Activated T-cell treated with anti-CD3 and anti-CD28 coated beads, Interleukin-2, amount 50 U/mL, for 72 hours (primary cell): ENCODE measurements at regions not wholly inside any gene's neighbourhood (a gene's known extent, or its start where the extent isn't known, plus 50 kb on each side); places are given as distances from the start of the nearest gene placed in this dataset.
A peak's percentile ranks its signal among the peaks of the same experiment; 100 is the strongest.
"Not testable (repeated sequence)": the region's sequence is repeated elsewhere in the genome, so short reads cannot be mapped to it uniquely, and the experiment has no call there.

Experiments
- ATAC-seq, 2 donors: fragments of 150-1000 bp; cut with Tn5 transposase; replicated peaks in 1 of 2; 2 replicates each; pipeline ENCODE4 v1.10.0; 2021; ENCODE audit warnings: moderate library complexity in 2 of 2, mild to moderate bottlenecking in 1 of 2
- DNase-seq, 2 donors: peaks; one replicate each; pipeline ENCODE4 v3.0.0; 2021 to 2022; ENCODE audit warnings: mixed read lengths in 1 of 2
- H3K27ac Mint-ChIP-seq: one replicate; pipeline ENCODE4 v1.8.0; 2022; ENCODE audit warnings: mild to moderate bottlenecking, moderate library complexity, mixed read lengths
- H3K27me3 Mint-ChIP-seq: one replicate; pipeline ENCODE4 v1.8.0; 2022; ENCODE audit warnings: low read depth, mixed read lengths
- H3K36me3 Mint-ChIP-seq, 2 donors: one replicate each; pipeline ENCODE4 v1.8.0; 2022; ENCODE audit warnings: mixed read lengths in 2 of 2, mild to moderate bottlenecking in 1 of 2; ENCODE audit not compliant: insufficient read depth in 2 of 2
- H3K4me1 Mint-ChIP-seq: one replicate; pipeline ENCODE4 v1.8.0; 2022; ENCODE audit warnings: low read depth, mixed read lengths
- H3K4me3 Mint-ChIP-seq, 2 donors: one replicate each; pipeline ENCODE4 v1.8.0; 2022; ENCODE audit warnings: mild to moderate bottlenecking in 2 of 2, mixed read lengths in 2 of 2, moderate library complexity in 2 of 2
- H3K9me3 Mint-ChIP-seq, 2 donors: one replicate each; pipeline ENCODE4 v1.8.0; 2022; ENCODE audit warnings: mixed read lengths in 2 of 2

GRCh38 chr2:31813016-31813415 is 197.8 kb downstream of the MEMO1 start:
- peak overlapping the region; percentile 82 for H3K27ac Mint-ChIP-seq

GRCh38 chr2:31812051-31812798 is 198.6 kb downstream of the MEMO1 start:
- no peaks in the 10 kb centered on the region for H3K9me3 Mint-ChIP-seq
- H3K27me3 Mint-ChIP-seq = no peaks in the 10 kb centered on the region
- peak overlapping the region; percentile 82 for H3K27ac Mint-ChIP-seq
- ATAC-seq (peak; percentile 92 to 93), DNase-seq (peak; percentile 26 to 29)
- H3K36me3 Mint-ChIP-seq = no peaks in the 10 kb centered on the region
- H3K4me3 Mint-ChIP-seq = peak overlapping the region; percentile 27 to 47
- H3K4me1 Mint-ChIP-seq = peaks cover 15% of the 10 kb centered on the region

More at GRCh38 chr2:31813016-31813415, 197.8 kb downstream of the MEMO1 start:
- H3K36me3 Mint-ChIP-seq = no peaks in the 10 kb centered on the region
- ATAC-seq = no peak
- H3K27me3 Mint-ChIP-seq = no peaks in the 10 kb centered on the region
- H3K9me3 Mint-ChIP-seq = no peaks in the 10 kb centered on the region
- H3K4me1 Mint-ChIP-seq = peaks cover 15% of the 10 kb centered on the region
- no peak overlapping the region for H3K4me3 Mint-ChIP-seq
- DNase-seq = no peak

GRCh38 chr2:31811482-31811881 is 199.3 kb downstream of the MEMO1 start:
- H3K27me3 Mint-ChIP-seq = no peaks in the 10 kb centered on the region
- peaks cover 15% of the 10 kb centered on the region for H3K4me1 Mint-ChIP-seq
- ATAC-seq = no peak
- peak overlapping the region; percentile 27 to 43 for H3K4me3 Mint-ChIP-seq
- peak overlapping the region; percentile 72 for H3K27ac Mint-ChIP-seq
- no peaks in the 10 kb centered on the region for H3K36me3 Mint-ChIP-seq
- no peak for DNase-seq
- no peaks in the 10 kb centered on the region for H3K9me3 Mint-ChIP-seq

GRCh38 chr2:31810200-31810917 is 200.4 kb downstream of the MEMO1 start:
- Mint-ChIP-seq H3K9me3 (no peaks in the 10 kb centered on the region), H3K36me3 (no peaks in the 10 kb centered on the region), H3K27me3 (peaks cover 4% of the 10 kb centered on the region), H3K4me1 (peaks cover 15% of the 10 kb centered on the region), H3K4me3 (no peak overlapping the region), H3K27ac (no peak overlapping the region)
- no peak for ATAC-seq
- no peak for DNase-seq

- no peaks in the 10 kb centered on the region for H3K36me3 Mint-ChIP-seq
- no peaks in the 10 kb centered on the region for H3K4me1 Mint-ChIP-seq
- H3K9me3 Mint-ChIP-seq = no peaks in the 10 kb centered on the region
- ATAC-seq (no peak), DNase-seq (no peak)
- H3K27me3 Mint-ChIP-seq = peaks cover 4% of the 10 kb centered on the region
- H3K4me3 Mint-ChIP-seq = no peak overlapping the region
- no peak overlapping the region for H3K27ac Mint-ChIP-seq
Measured at GRCh38 chr2:31805688-31806087, 205.1 kb downstream of the MEMO1 start.

- H3K9me3 Mint-ChIP-seq, H3K4me1 Mint-ChIP-seq, DNase-seq, H3K36me3 Mint-ChIP-seq, H3K4me3 Mint-ChIP-seq, ATAC-seq, H3K27ac Mint-ChIP-seq, H3K27me3 Mint-ChIP-seq: not testable (repeated sequence)
Measured at GRCh38 chr2:31803481-31804153, 207.2 kb downstream of the MEMO1 start.

- Mint-ChIP-seq H3K27me3 (peaks cover 4% of the 10 kb centered on the region), H3K36me3 (peaks cover 0 to 1% of the 10 kb centered on the region in 2 donors), H3K4me1 (no peaks in the 10 kb centered on the region), H3K4me3 (no peak overlapping the region), H3K27ac (no peak overlapping the region), H3K9me3 (peaks cover 4 to 6% of the 10 kb centered on the region in 2 donors)
- ATAC-seq (no peak), DNase-seq (no peak)
Measured at GRCh38 chr2:31802711-31803110, 208.1 kb downstream of the MEMO1 start.

GRCh38 chr2:31799282-31799681 is 211.5 kb downstream of the MEMO1 start:
- H3K4me3 Mint-ChIP-seq, H3K27me3 Mint-ChIP-seq, H3K27ac Mint-ChIP-seq, H3K4me1 Mint-ChIP-seq, H3K36me3 Mint-ChIP-seq, ATAC-seq, DNase-seq, H3K9me3 Mint-ChIP-seq: not testable (repeated sequence)

- H3K27me3 Mint-ChIP-seq = peaks cover 12% of the 10 kb centered on the region
- no peak overlapping the region for H3K27ac Mint-ChIP-seq
- no peaks in the 10 kb centered on the region for H3K36me3 Mint-ChIP-seq
- DNase-seq (no peak), ATAC-seq (no peak)
- H3K4me3 Mint-ChIP-seq = no peak overlapping the region
- peaks cover 1 to 7% of the 10 kb centered on the region in 2 donors for H3K9me3 Mint-ChIP-seq
- H3K4me1 Mint-ChIP-seq = no peaks in the 10 kb centered on the region
Measured at GRCh38 chr2:31788273-31788672, 207.5 kb upstream of the SRD5A2 start.

GRCh38 chr2:31785876-31786275 is 205.1 kb upstream of the SRD5A2 start:
- Mint-ChIP-seq H3K27ac (no peak overlapping the region), H3K27me3 (peaks cover 13% of the 10 kb centered on the region), H3K4me1 (no peaks in the 10 kb centered on the region), H3K36me3 (peaks cover 0 to 2% of the 10 kb centered on the region in 2 donors), H3K4me3 (no peak overlapping the region), H3K9me3 (peaks cover 7 to 14% of the 10 kb centered on the region in 2 donors)
- DNase-seq (no peak), ATAC-seq (no peak)

- Mint-ChIP-seq H3K27me3 (peaks cover 10% of the 10 kb centered on the region), H3K4me1 (no peaks in the 10 kb centered on the region), H3K9me3 (peaks cover 8 to 18% of the 10 kb centered on the region in 2 donors), H3K27ac (no peak overlapping the region), H3K4me3 (no peak overlapping the region), H3K36me3 (peaks cover 2 to 4% of the 10 kb centered on the region in 2 donors)
- no peak for ATAC-seq
- DNase-seq = no peak
Measured at GRCh38 chr2:31784868-31785267, 204.1 kb upstream of the SRD5A2 start.

GRCh38 chr2:31783446-31784091 is 202.8 kb upstream of the SRD5A2 start:
- Mint-ChIP-seq H3K27me3 (peaks cover 16% of the 10 kb centered on the region), H3K9me3 (peaks cover 11 to 18% of the 10 kb centered on the region in 2 donors)
- DNase-seq, H3K36me3 Mint-ChIP-seq, H3K27ac Mint-ChIP-seq, H3K4me3 Mint-ChIP-seq, H3K4me1 Mint-ChIP-seq, ATAC-seq: not testable (repeated sequence)

GRCh38 chr2:31778153-31778552 is 197.4 kb upstream of the SRD5A2 start:
- no peak for ATAC-seq

More at GRCh38 chr2:31778153-31778552, 197.4 kb upstream of the SRD5A2 start:
- no peak for DNase-seq
- H3K27me3 Mint-ChIP-seq = peaks cover 21% of the 10 kb centered on the region
- H3K9me3 Mint-ChIP-seq = peaks cover 10 to 12% of the 10 kb centered on the region in 2 donors
- peaks cover 2 to 4% of the 10 kb centered on the region in 2 donors for H3K36me3 Mint-ChIP-seq
- no peak overlapping the region for H3K27ac Mint-ChIP-seq
- H3K4me1 Mint-ChIP-seq = no peaks in the 10 kb centered on the region
- no peak overlapping the region for H3K4me3 Mint-ChIP-seq
